ENCODE measurements at regions not wholly inside any gene's neighbourhood (a gene's known extent, or its start where the extent isn't known, plus 50 kb on each side); places are given as distances from the start of the nearest gene placed in this dataset.

- no peak for DNase-seq
These were observed 64.6 kb downstream of the LYZL4 start for GRCh38 chr3:42345811-42346210.

GRCh38 chr3:42340466-42340865 is 69.9 kb downstream of the LYZL4 start:
- DNase-seq: peak; percentile 29

GRCh38 chr3:42339321-42339720 is 71.1 kb downstream of the LYZL4 start:
- no peak for DNase-seq

- no peak for DNase-seq
These were observed 70.1 kb upstream of the CCK start for GRCh38 chr3:42336103-42336502.

- no peak for DNase-seq
These were observed 51.2 kb upstream of the CCK start for GRCh38 chr3:42317137-42317536.

Measured in fibroblast of upper back skin (primary cell).